Heart left ventricle (tissue), 16 donors: ENCODE measurements at regions not wholly inside any gene's neighbourhood (a gene's known extent, or its start where the extent isn't known, plus 50 kb on each side); places are given as distances from the start of the nearest gene placed in this dataset.

Source experiments
- ATAC-seq, 4 donors: fragments of 200-7000 bp; cut with Tn5 transposase; one replicate each; pipeline ENCODE4 v1.9.1; 2020 to 2022; ENCODE audit warnings: moderate library complexity in 4 of 4, mild to moderate bottlenecking in 3 of 4, moderate number of reproducible peaks in 1 of 4
- DNase-seq, 5 donors: peaks; one replicate each; pipeline ENCODE4 v3.0.0-alpha.2; 2020
- H3K27ac ChIP-seq, 12 donors: fragments of 200-600 bp; sonication (generic) in 4 of 12; one replicate each; pipeline versions ENCODE4 v1.5.0 to v1.8.0; 2016 to 2022; ENCODE audit warnings: mild to moderate bottlenecking in 2 of 12
- H3K27me3 ChIP-seq, 9 donors: fragments of 200-600 bp; sonication (generic) in 2 of 9; one replicate each; pipeline versions ENCODE4 v1.5.1 to v1.8.0; 2016 to 2022; ENCODE audit warnings: mild to moderate bottlenecking in 3 of 9
- H3K36me3 ChIP-seq, 9 donors: fragments of 200-600 bp; sonication (generic) in 2 of 9; one replicate each; pipeline versions ENCODE4 v1.5.0 to v1.8.0; 2018 to 2022; ENCODE audit warnings: mild to moderate bottlenecking in 2 of 9
- H3K4me1 ChIP-seq, 12 donors: fragments of 200-600 bp; sonication (generic) in 4 of 12; one replicate each; pipeline versions ENCODE4 v1.5.0 to v1.8.0; 2016 to 2022; ENCODE audit warnings: mild to moderate bottlenecking in 3 of 12
- H3K4me3 ChIP-seq, 12 donors: fragments of 200-600 bp; sonication (generic) in 4 of 12; one replicate each; pipeline versions ENCODE4 v1.5.0 to v1.8.0; 2017 to 2022; ENCODE audit warnings: mild to moderate bottlenecking in 9 of 12, moderate library complexity in 4 of 12
- H3K9me3 ChIP-seq, 12 donors: fragments of 200-600 bp; sonication (generic) in 4 of 12; one replicate each; pipeline versions ENCODE4 v1.5.0 to v1.8.0; 2016 to 2022; ENCODE audit warnings: mild to moderate bottlenecking in 1 of 12
- POLR2A ChIP-seq, 2 donors: fragments of 450-650 bp; IDR thresholded peaks; one replicate each; pipeline ENCODE4 v1.6.1; 2017; ENCODE audit warnings: antibody characterized with exemption in 2 of 2, mild to moderate bottlenecking in 2 of 2, moderate library complexity in 2 of 2
- WGBS, 4 donors: extraction: QIAGEN DNeasy Blood & Tissue Kit in 2 of 4; methylation state at CpG; one replicate each; pipeline versions ENCODE4 v1.1.5 to v1.1.7; 2013 to 2018; 5-methylcytosine and 5-hydroxymethylcytosine counted together
- intact Hi-C, 10 donors: fragments of 100-400 bp; cut with DNase I; formaldehyde crosslinking; loops; one replicate each; pipeline versions ENCODE4 v1.11.1 to v1.14.2; 2022
- TF ChIP-seq, protein P1 (sequence below), 12 donors: fragments of 200-600 bp; sonication (generic) in 4 of 12; IDR thresholded peaks; one replicate each; pipeline versions ENCODE4 v1.5.0 to v1.8.0; 2018 to 2022; ENCODE audit warnings: antibody characterized with exemption in 12 of 12, mild to moderate bottlenecking in 5 of 12
- donor health status: ischemic (EF 13 %, LVEDD 7.1; RV severe dilation, severe dysfunction).
- donor health status: healthy with polysubstance abuse.
- donor health status: DM: no; HTN: yes; CAD: no.
- donor health status: DM: no; HTN: no; CAD: no.
- donor health status: ischemic (EF 25% LVEDD 6.9; RV normal size, moderate dysfunction).
- donor health status: ischemic (EF 25% LVEDD 5.7; RV mildly dilated, moderate dysfunction).
- donor health status: healthy.
- donor health status: DM: yes; HTN: yes; CAD: no.
- donor health status: ischemic (EF 35%, LVEDD 5.7; RV mildly dilated, moderate dysfunction).
- donor health status: nonischemic (EF 11% LVEDD 7.7; RV severe dilation, severe dysfunction).
- donor health status: DM: yes; HTN: yes; CAD: no.
- donor health status: PGD.
- donor health status: ischemic (EF 29% LVEDD 5.4; RV normal size, mild dysfunction).
- donor health status: nonischemic (EF 23%, LVEDD 6.1; RV moderate dilation, normal function).

DNA sequence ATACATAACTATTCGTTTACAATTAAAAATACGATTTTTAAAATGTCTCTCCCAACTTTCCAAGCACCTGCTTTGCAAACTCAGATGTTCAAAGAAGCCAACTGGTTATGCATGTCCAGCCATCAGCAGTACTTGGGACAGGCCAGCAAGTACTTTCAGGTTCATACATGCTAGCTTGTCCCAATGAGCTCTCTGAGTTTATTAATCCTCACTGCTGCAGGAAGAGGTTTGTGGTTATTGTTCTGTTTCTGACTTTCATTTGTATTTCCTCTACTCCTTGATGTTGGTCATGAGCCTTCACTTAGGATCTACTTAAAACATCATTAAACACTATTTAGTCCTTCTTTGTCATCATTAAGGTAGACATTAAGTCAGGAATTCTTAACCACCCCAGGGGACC, 374.1 kb downstream of the LRATD1 start:
- no peak for ATAC-seq
- no peak overlapping the region for H3K27ac ChIP-seq
- TF ChIP-seq, protein P1, sequence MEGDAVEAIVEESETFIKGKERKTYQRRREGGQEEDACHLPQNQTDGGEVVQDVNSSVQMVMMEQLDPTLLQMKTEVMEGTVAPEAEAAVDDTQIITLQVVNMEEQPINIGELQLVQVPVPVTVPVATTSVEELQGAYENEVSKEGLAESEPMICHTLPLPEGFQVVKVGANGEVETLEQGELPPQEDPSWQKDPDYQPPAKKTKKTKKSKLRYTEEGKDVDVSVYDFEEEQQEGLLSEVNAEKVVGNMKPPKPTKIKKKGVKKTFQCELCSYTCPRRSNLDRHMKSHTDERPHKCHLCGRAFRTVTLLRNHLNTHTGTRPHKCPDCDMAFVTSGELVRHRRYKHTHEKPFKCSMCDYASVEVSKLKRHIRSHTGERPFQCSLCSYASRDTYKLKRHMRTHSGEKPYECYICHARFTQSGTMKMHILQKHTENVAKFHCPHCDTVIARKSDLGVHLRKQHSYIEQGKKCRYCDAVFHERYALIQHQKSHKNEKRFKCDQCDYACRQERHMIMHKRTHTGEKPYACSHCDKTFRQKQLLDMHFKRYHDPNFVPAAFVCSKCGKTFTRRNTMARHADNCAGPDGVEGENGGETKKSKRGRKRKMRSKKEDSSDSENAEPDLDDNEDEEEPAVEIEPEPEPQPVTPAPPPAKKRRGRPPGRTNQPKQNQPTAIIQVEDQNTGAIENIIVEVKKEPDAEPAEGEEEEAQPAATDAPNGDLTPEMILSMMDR (IDR thresholded peaks at IDR 0.05): no peak
- no peak for TF ChIP-seq POLR2A (IDR thresholded peaks at IDR 0.05)
- no peaks in the 10 kb centered on the region for H3K4me1 ChIP-seq
- no peaks in the 10 kb centered on the region for H3K36me3 ChIP-seq
- no peak for DNase-seq
- H3K27me3 ChIP-seq: no peaks in the 10 kb centered on the region
- no peak overlapping the region for H3K4me3 ChIP-seq
- WGBS, 4 donors: 59 to 68% (median 66%) methylated on average over 2 of the region's 2 CpGs
- intact Hi-C loops: no loop called here
- peaks cover 0 to 6% (median under 1%) of the 10 kb centered on the region in 12 donors for H3K9me3 ChIP-seq

- Histone ChIP-seq H3K4me1 (no peaks in the 10 kb centered on the region), H3K27ac (no peak overlapping the region), H3K36me3 (no peaks in the 10 kb centered on the region), H3K9me3 (peaks cover 0 to 25% (median 10%) of the 10 kb centered on the region in 12 donors), H3K27me3 (no peaks in the 10 kb centered on the region), H3K4me3 (no peak overlapping the region)
- WGBS, 4 donors: 82 to 91% (median 85%) methylated on average over 4 of the region's 4 CpGs
- ATAC-seq (no peak), DNase-seq (no peak)
- TF ChIP-seq POLR2A (IDR thresholded peaks at IDR 0.05): no peak
- TF ChIP-seq, protein P1 (IDR thresholded peaks at IDR 0.05): no peak
- intact Hi-C loops: no loop called here
Measured at GRCh38 chr2:15009681-15010080, 377.2 kb downstream of the LRATD1 start.

DNA sequence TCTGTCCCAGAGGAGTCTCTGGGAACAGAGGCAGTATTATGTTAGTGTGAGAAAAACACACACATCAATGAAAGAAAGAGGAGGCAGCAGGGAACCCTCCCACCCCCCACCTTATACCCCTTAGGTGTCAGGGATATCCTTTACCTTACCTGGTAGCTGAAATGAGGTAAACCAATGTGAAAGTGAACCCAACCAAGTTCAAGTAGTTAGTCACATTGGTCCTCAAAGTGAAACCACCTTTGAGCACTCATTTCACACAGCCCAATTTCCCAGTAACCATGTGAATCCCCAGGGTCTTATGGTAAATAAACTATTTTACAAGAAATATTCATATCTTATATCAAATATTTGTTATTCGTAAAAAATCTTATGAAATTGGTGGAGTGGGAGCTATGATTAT, 377.8 kb downstream of the LRATD1 start:
- no peak for ATAC-seq
- H3K4me3 ChIP-seq: no peak overlapping the region
- H3K27ac ChIP-seq: no peak overlapping the region
- intact Hi-C loops: no loop called here
- no peak for DNase-seq
- 75 to 80% (median 77%) methylated on average over 1 of the region's 1 CpG for WGBS, 4 donors
- peaks cover 0 to 29% (median 10%) of the 10 kb centered on the region in 12 donors for H3K9me3 ChIP-seq
- H3K4me1 ChIP-seq: no peaks in the 10 kb centered on the region
- H3K36me3 ChIP-seq: no peaks in the 10 kb centered on the region
- no peaks in the 10 kb centered on the region for H3K27me3 ChIP-seq
- no peak for TF ChIP-seq POLR2A (IDR thresholded peaks at IDR 0.05)
- TF ChIP-seq, protein P1 (IDR thresholded peaks at IDR 0.05): no peak

DNA sequence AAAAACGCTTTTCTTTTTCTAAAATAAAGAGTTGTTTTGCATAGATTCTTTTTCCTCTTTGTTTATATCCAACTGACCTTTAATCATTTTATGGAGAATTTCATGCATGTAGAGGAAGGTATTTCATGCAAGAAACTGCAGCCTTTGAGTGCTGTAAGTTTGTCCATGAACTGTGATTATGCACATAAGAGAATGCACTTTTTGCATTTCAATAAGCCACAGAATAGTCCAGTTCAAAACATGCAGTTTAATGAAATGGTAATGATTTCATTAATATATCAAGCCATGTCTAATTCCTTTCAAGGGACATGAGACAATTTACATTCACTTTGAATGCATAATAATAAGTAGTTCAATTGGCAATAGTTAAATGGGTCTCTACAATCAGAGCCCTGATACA, 386.3 kb downstream of the LRATD1 start:
- TF ChIP-seq, protein P1 (IDR thresholded peaks at IDR 0.05): no peak
- no peak for TF ChIP-seq POLR2A (IDR thresholded peaks at IDR 0.05)
- ATAC-seq (no peak), DNase-seq (no peak)
- Histone ChIP-seq H3K27ac (no peak overlapping the region), H3K4me1 (no peaks in the 10 kb centered on the region), H3K36me3 (no peaks in the 10 kb centered on the region), H3K9me3 (peaks cover 0 to 11% (median 0%) of the 10 kb centered on the region in 12 donors), H3K4me3 (no peak overlapping the region), H3K27me3 (no peaks in the 10 kb centered on the region)
- WGBS, 4 donors: 50 to 70% (median 69%) methylated on average over 1 of the region's 1 CpG
- intact Hi-C loops: no loop called here
